NCI-H82 treated with DMSO at 0.1 percent for 48 hours (cell line): ENCODE measurements at regions not wholly inside any gene's neighbourhood (a gene's known extent, or its start where the extent isn't known, plus 50 kb on each side); places are given as distances from the start of the nearest gene placed in this dataset.

Experiments used
- DNase-seq: peaks from one replicate; lab custom pipeline; 2025; ENCODE audit not compliant: unreplicated experiment; lab: John Stamatoyannopoulos, UW

DNA sequence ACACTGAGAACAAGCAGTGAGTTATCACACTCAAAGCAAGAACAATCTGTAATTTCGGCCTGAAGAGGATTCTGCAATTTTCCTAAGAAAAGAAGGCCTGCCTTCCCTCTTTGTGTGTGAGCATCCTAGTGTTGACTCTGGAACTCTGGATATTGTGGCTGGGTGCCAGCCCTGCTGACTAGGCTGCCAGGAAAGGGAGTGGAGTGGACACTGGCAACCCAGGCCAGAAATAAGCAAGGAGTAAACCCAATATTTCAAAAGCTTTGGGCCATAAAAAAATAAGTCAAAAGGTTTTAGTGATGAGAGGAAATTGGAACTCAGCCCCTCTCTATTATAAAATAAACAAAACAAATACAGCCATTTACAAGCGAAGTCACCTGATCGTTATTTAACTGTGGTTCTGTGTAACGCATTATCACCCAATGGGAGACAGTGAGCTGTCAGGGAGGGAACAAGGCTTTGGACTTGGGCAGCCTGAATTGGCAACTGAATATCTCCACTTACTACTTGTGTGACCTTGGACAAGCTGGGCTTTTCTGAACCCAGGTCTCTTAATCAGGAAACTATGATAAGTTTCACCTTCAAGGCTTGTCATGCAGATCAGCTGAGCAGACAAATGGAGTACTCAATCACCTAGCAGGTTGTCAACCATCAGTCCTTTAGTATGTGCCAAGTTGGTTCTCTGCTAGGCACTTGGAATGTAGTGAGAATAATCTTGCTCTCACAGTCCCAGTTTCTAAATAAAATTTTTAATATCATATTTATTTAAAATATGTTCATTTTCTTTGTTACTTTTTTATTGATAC lies 196.2 kb downstream of the PAX1 start:
- no peak for DNase-seq

DNA sequence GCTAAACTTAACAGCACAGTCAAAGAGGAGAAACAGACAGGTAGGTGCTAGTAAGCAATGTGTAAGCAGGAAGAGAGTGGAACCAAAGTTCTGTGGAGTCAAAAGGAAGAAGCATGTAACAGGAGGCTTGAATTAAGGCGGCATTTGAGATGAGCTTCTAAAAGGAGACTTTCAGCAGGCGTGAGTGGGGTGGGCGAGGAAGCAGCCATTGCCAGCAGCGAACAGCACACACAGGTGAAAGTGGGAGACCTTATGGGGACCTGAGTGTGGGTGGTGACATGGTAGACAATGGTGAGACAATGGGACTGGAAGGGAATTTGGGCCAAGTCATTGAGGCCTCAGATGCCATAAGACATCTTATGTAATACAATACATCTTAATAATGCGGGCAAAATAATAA lies 195.0 kb downstream of the PAX1 start:
- no peak for DNase-seq

DNA sequence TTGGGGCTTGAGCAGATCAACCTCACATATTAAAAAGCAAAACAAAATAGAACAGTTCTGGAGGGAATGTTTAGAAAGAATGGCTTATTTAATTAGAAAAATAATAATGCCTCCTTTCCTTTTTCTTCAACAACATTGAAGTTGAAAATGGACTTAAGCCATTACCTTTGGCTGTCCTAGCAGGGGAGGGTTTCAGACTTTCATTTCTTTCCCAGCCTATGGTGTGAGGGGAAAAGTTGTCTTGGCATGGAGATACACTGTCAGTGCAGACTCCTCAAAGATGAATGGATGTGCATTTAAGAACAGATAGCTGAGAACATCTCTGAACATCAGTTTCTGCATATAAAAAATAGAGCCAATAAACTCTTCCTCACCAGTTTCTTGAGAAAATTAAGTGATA lies 169.5 kb downstream of the PAX1 start:
- DNase-seq = no peak

DNA sequence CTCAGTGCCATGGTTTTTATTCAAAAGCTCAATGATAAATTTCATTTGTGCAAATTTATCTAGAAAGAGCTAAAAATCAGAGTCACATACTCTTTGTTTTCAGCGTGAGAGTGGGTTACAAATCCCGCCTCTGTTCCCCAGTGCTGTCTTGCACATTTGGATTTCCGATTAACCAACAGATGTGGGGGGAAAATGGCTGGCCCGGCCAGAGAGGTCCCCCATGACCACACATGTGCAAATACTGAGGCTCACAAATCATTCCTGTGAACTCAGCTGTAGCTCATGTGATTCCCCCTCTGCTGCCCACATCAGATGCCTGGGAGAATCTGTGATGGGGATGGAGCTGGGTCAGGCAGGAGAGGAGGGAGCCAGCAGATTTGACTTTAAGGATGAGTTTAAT lies 168.7 kb downstream of the PAX1 start:
- DNase-seq = no peak

DNA sequence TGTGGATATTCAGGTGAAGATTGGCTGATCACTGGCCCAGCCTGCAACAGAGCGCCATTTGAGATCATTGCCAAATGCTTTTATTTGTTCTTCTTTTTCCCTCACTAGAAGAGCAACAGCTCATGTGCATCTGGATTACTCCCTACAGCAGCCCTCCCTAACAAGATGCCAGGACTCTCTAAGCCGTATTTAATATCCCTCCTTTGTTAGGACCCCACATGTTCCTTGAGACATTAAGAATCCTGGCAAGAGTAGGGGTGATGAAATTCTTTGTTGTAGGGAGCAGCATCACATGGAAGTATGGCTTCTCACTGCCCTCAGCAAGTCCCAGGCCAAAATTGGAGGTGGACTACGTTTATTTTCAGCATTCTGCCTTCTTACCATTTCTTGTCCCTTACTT lies 167.8 kb downstream of the PAX1 start:
- no peak for DNase-seq

DNA sequence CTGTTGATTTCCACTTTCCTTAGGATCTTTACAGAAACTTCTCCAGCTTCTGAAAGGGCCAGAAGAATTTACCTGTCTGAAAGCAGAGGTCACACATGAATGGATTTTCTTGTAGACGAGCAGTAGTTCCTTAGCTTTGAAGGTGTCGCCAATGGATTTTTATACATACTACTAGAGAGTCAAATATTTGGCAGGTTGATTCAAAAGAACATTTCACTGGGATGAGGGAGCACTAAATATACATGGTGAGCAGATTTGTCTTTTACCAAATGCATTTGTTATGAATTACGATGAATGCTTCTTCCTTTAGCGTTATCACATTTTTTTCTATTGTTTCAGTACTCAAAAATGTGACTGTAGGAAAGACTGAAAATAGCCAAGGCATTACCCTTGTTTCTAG lies 162.3 kb downstream of the PAX1 start:
- no peak for DNase-seq

DNA sequence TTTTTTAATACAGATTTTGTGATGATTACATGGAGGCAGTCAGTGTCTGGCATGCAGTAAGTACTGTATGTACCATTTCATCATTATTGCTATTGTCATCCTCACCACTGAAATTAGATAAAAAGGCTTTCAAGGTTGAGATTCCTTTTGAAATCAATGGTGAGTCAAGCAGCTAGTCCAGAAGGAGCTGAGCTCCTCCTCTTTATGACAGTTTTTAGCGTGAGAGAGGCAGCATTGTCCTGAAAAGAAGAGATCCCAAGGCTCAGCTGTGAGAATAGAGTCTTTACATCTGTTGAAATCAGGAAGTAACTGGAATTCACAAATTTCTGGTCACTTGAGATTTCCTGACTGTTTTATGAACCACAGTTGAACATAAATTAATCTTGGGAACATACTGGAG lies 161.9 kb downstream of the PAX1 start:
- no peak for DNase-seq

DNA sequence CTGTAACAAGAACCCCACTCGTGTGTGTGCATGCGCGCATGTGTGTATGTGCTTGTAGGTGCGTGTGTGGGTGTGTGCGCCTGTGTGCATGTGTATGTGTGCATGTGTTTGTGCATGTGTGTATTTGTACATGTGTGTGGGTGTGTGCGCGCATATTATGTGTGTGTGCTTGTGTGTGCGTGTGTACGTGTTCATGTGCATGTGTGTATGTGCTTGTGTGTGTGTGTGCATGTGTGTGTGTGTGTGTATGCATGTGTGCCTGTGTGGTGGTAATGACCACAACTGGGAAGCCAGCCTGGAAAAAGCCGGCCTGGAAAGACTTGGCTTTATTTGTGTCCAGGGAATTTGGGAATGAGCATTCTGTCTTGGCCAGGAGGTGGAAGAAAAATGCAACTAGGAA lies 157.5 kb downstream of the PAX1 start:
- DNase-seq = no peak

DNA sequence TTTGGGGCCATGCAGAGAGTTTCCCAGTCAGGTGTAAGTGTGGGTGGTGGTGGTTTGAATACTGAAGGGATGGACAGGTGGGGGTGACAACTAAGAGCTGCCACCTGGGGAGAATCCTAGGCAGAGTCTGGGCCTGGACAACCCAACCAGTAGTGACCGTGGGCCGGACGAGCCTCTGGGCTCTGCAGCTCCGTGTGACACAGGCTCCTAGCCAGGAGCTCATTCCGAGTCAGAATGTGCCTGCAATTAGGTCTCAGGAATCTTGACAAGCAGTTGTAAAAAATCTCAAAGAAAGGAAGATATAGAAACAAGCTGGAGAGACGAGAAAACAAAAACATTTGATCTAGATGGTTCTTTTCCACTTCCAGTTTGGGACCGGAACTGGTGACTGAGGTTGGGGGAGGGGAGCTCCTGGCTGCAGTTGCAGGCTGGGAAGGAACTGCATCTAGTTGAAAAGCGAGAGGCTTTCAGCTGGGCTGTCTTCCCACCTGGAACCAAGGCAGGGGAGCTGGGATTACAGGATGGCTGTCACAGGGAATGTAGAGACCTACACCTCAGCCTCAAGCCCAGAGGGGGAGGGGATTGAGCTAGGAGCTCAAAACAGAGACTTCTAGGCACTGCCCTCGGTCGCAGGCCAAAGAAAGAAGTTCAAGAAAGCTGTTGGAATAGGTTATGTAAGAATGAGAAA lies 156.9 kb downstream of the PAX1 start:
- DNase-seq = no peak

DNA sequence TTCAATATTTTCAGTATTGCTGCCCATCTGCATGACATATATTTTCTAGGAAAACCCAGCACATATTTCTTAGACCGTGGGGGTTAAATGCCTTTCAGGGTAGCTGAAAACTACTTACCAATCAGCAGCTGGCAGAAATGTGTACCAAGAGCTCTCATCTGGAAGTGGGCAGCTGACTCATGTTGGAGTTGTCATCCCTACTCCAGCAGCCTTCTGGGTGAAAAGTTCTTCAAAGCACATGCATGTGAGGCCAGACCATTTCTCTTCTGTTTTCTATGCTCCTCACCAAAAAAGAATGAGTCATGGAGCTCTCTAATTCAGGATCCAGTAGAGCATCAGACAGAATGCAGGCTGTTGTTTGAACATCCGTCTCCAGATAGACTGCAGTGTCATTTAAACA lies 135.5 kb downstream of the PAX1 start:
- DNase-seq = no peak

DNA sequence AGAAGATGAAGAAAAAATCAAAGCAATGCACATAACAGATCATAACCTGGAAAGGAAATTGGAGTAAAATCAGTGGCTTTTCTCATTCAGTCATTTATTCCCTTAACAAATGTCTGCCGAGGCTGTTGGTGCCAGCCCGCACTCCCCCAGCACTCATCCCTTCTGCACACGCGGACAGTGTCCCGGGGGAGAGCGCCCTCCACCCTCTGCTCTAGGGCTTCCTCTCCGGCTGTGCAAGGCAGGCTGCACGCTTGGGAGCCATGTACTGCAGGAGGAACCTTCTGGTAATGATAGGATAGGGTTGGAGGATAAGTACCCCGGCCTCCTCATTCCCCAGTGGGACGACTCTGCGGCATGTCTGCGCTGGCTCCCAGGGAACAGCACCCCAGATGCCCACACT lies 134.5 kb downstream of the PAX1 start:
- no peak for DNase-seq

DNA sequence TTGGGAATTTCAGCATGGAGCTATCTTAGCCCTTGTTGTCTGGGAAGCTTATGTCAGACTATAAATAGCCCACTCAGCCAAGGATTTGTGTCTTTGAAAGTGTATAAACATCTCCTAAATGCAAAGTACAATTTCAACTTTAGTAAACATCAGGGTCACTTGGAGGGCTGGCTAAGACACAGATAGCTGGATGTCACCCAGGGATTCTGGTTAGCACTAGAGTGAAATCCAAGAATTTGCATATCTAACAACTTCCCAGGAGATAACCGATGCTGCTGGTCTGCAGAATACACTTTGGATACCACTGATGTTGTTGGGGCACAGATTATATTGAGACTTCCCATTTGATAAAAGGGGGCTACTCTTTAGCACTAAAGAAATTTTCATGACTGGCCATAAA lies 130.9 kb downstream of the PAX1 start:
- DNase-seq = no peak

DNA sequence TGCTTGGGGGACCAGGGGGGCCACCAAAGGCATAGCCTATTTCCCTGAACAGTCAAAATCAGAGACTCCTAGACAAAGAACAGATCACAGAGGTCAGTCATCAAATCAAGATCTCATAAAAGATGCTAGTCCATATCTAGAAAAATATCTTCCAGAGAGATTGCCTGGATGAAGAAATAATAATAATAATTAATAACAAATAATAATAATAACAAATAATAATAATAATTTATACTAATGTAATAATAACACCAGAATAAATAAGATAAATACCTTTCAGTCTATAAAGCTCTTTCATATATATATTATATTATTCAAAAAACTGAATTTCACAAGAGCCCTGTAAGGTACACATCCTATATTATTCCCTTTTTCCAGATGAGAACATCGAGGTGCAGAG lies 129.6 kb downstream of the PAX1 start:
- no peak for DNase-seq

DNA sequence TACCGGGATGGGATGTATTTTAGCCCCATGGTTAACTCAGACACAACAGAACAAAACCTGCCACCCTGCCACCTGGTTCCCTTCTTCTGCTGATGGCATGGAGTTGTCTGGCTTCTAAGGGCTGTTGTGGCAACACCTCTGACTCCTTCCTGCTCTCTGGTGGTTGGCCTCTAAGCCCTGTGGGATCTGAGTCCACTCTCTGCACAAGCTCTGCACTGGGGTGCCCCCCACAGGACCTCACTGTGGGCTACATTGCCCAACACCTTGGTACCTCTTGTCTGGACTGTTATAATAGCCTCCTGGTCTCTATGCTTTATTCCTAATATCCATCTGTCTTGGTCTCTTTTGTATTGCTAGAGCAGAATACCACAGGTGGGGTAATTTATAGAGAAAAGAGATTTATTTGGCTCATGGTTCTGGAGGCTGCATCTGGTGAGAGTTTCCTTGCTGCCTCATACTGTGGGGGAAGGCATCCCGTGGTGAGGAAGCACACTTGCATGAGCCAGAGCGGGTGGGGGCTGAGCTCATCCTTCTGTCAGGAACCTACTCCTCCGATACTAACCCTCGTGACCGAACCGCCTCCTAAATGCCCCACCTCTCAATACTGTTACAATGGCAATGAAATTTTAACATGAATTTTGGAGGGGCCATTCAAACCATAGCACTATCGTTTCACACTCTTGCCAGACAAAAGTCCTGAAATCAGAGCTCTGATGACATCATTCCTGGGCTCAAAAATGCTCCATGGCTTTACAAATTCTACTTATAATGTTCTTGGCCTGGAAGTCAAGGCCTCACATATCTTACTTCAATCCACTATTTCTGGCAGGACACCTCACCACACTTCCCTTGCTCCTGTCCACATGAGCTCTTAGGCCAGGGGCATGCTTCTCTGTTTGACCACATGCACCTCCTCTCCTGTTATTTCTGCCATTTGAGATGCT lies 127.2 kb downstream of the PAX1 start:
- DNase-seq = no peak

DNA sequence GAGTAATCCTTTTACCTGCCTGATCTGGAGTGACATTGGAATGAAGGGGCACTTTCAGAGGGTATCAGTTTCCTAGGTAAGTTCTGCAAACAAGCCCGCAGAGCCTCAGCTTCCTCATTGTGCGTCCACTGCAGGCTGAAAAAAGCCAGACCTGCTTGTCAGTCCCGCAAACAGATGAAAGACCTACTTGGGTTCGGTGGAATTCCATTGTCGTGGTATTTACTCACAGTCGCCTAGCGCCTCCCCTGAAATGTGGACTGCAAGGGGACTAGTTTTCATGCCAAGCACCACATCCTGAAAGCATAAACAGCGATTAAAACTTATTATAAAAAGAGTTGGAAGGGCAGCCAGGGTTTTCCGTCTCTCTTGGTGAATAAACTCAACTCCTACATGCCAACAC lies 121.5 kb downstream of the PAX1 start:
- no peak for DNase-seq

DNA sequence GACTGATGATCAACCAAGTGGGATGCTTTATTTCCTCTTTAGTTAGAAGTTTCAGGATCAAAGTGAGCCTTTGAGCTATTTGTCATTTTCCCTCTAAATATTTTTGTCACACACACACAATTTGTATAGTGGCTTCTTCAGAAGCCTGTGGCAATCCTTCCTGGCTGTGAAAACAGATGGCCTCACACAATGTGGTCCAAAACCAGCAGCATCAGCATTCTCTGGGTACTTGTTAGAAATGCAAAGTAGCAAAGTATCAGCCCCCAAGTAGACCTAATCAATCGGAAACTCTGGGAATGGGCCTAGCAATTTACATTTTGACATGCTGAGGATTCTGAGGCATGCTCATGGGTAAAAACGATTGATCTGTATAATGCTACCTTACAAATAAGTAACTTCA lies 115.9 kb downstream of the PAX1 start:
- no peak for DNase-seq

DNA sequence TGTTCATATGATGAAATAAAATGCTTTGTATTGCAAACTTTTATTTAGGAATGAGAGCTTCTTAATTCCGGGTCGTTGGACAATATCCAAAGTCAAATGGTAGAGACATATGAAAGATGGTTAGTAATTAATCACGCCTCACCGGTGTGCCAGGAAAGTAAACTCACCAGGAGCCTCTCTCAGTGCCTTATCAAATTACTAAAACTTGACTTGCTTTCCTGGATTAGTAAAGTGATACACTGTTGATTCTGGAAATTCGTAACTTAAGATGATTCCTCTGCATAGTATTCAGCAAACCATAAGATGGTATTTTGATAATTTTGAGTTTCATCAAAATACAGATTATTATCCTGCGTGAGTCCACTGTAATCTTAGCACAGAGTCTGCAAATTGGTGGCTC lies 115.2 kb downstream of the PAX1 start:
- DNase-seq = no peak

DNA sequence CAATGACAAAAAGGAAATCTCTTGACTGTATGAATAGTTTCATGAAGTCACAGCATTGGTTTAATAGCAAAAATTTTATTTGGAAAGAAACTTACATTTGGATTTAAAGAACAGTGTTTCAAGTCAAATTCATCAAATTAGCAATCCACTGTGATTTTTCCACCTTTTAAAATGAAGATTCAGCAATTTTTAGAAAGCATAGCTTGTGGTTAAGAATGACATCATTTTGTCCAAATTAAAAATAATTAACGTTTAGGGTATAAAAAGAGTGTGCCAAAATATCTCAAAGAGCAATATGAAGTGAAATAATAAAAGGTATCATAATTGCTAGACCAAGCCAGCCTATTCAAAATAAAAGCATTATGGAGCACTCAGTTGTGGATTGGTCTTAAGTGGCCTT lies 114.6 kb downstream of the PAX1 start:
- no peak for DNase-seq

DNA sequence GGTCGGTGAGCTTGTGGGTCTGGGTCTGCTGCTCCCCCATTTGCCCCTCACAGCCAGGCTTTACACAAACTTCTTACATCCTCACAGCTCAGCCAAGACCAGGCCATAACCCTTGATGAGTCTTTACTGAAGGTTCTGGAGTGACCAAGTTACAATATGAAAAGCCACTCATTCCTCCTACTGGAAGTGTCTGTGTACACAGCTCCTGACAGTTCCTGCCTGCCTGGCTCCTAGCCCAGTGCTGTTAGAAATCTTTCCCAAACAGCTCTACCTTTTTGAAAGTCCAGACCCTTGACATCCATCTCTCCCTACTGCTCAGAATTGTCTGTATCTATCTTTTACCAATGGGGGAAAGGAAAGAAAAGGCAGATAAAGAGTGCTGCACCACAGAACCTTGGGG lies 106.9 kb downstream of the PAX1 start:
- no peak for DNase-seq

DNA sequence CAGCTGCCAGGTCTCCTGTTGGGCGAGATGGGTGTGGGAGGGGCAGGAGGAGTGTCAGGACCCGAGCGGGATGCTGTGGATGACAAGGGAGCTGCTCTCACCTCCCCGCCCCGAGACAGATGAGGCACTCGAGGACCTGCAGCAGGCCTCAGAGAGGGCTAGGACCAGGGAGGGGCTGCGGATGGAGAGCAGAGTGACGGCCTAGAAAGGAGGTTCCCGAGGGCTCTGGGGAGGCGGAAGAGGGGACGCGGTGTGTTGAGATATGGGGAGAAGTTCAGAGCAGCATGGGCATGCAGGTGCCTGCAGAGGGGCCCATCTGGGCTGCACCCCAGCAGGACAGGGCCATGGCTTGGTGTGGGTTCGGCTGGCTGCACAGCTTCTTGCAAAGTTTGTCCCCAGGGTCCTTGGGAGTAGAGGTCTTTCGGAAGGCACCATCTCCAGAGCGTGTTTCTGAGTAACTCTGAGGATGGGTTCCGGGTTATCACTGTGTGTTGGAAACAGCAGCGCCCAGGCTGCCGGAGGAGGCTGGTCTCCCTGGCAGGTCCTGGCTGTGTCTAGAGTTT lies 104.6 kb downstream of the PAX1 start:
- DNase-seq = no peak

DNA sequence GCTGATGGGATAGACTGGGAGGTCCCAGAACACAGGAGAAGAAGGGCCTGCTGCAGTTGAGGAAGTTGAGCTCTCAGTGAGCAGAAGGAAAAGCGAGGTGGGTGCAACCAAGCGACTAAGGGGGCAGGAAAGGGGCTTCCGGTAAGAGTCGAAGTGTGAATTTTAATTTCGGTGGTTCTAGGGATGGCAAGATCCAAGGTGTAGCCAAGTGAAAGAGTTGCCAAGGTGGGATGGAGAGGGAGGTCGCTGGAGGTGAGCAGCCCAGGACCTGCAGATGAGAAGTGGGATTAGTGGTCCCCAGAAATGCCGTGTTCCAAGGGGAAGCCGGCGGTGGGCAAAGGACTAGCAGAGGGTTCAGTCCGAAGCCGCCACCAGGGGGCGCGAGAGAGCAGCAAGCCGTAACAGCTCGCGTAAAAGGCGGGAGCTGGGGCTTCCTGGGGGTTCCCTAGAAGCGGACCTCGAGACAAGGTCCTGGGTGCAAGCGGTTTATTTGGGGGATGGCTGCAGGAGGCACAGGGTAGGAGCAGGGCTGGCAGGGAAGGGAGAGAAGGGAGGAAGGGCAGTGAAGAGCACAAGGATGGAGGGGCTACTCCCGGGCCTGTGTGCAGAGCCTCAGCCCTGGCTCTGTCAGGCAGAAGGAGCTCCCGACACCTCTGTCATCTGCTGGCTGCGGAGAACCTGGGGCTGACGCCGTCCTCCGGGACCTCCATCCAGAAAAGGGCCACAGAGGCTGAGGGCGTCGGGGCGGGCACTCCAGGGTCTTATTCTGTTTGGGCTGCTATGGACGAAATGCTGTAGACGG lies 103.6 kb downstream of the PAX1 start:
- peak; percentile 16 for DNase-seq
